ENCODE measurements at regions not wholly inside any gene's neighbourhood (a gene's known extent, or its start where the extent isn't known, plus 50 kb on each side); places are given as distances from the start of the nearest gene placed in this dataset.
"Not testable (repeated sequence)": the region's sequence is repeated elsewhere in the genome, so short reads cannot be mapped to it uniquely, and the experiment has no call there.

- DNase-seq (ENCODE audit: low spot score): no peak
Measured at GRCh38 chr3:82761858-82762257, 1000.4 kb upstream of the GBE1 start.

- no peak for DNase-seq (ENCODE audit: low spot score)
Measured at GRCh38 chr3:82745544-82745943, 984.1 kb upstream of the GBE1 start.

GRCh38 chr3:82743196-82743595, 981.8 kb upstream of the GBE1 start:
- DNase-seq (ENCODE audit: low spot score): no peak

DNA sequence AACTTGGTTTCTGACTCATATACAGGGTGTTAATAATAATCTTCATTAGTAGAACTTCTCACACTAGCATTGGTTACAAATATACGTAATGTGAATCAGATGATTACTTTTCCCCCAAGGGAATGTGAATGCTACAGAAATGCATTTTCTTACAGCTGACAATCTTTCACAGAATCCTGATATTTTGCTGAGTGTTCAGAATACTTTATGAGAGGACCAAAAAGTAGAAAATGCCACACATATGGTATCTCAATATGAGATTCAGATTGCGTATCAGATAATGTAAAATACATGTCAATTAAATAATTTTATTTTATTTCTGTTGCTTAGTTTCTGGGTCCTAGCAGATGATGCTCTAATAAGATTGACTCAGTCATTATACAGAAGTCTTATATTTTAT, 979.9 kb upstream of the GBE1 start:
- no peak for DNase-seq (ENCODE audit: low spot score)

DNA sequence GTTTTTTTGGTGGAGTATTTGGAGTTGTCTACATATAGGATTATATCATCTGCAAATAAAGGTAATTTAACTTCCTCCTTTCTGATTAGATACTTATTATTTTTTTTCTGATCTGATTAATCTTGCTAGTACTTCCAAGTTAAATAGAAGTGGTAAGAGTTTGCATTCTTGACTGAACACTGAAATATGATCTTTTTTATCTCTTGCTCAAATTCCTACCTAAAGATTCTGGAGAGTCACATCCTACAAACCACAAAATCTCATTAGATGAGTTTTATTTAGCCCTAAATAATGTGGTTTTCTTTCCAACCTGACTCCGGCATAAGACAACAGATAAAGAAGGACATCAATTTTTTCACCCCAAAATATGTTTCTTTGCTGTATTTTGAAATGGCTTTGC, 977.9 kb upstream of the GBE1 start:
- no peak for DNase-seq (ENCODE audit: low spot score)

- no peak for DNase-seq (ENCODE audit: low spot score)
Measured at GRCh38 chr3:82736696-82737277, 975.3 kb upstream of the GBE1 start.

- no peak for DNase-seq (ENCODE audit: low spot score)
Measured at GRCh38 chr3:82715091-82715856, 953.8 kb upstream of the GBE1 start.

DNA sequence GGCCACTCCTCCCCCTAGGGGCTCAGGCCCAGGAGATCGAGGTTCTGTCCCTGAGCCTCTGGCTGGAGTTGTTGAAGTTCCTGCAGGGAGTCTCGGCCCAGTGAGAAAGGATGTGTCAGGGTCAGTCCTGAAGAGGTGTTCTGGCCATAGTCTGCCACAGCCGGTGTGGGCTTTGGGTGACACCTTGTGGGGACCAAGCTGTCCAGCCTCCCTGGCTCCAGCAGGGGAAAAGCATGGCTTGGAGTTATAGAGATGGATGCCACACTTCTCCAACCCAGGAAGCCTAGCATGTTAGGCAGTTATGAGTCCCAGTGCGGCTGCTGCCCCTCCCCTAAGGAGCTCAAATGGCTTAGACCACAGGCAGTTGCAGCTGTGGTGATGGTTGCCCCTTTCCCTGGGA, 945.6 kb upstream of the GBE1 start:
- no peak for DNase-seq (ENCODE audit: low spot score)

- DNase-seq (ENCODE audit: low spot score): no peak
Measured at GRCh38 chr3:82685761-82686160, 924.3 kb upstream of the GBE1 start.

- no peak for DNase-seq (ENCODE audit: low spot score)
Measured at GRCh38 chr3:82676356-82677026, 915.0 kb upstream of the GBE1 start.

- DNase-seq (ENCODE audit: low spot score): no peak
Measured at GRCh38 chr3:82672966-82673365, 911.5 kb upstream of the GBE1 start.

GRCh38 chr3:82671466-82671865, 910.0 kb upstream of the GBE1 start:
- DNase-seq (ENCODE audit: low spot score): no peak

- DNase-seq (ENCODE audit: low spot score): no peak
Measured at GRCh38 chr3:82654708-82655107, 893.3 kb upstream of the GBE1 start.

DNA sequence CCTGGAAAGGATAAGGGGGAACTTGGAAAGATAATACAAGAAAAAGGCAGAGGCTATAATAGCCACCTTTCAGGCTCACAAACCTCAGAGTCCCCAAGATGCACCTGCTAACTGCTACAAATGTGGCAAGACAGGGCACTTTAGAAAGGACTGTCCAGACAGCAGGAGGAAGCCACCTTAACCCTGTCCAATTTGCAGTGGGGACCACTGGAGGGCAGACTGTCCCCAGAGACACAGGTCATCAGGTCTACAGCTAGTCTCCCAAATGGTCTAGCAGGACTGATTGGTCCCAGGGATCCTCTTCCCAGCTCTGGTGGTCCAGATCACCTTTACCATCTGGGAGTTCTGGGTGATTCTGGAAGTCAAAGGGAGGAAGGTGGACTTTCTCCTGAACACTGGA, 882.5 kb upstream of the GBE1 start:
- DNase-seq (ENCODE audit: low spot score): no peak

DNA sequence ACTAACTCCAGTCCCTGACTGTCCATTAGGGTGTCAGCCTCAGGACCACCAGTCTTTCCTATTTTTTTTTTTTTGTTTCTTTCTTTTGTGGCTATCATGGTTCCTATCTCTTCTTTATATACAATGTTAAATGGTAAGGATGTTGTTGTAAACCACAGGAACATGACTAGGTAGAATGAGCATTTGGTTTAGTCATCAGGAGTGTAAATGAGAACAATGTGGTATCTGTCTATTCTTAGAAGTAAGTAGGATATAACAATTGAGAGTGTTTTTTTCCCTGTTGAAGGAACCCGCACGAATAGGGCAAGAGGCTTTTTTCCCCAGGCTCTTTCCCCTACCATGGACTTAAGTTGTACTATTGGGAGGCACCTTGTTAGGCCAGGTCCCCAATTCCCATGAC, 880.3 kb upstream of the GBE1 start:
- peak; percentile 10 for DNase-seq (ENCODE audit: low spot score)

- DNase-seq (ENCODE audit: low spot score): no peak
Measured at GRCh38 chr3:82640254-82640653, 878.8 kb upstream of the GBE1 start.

GRCh38 chr3:82637574-82637973, 876.1 kb upstream of the GBE1 start:
- DNase-seq (ENCODE audit: low spot score): no peak

- DNase-seq (ENCODE audit: low spot score): no peak
Measured at GRCh38 chr3:82636177-82636576, 874.7 kb upstream of the GBE1 start.

GRCh38 chr3:82633319-82633718, 871.9 kb upstream of the GBE1 start:
- DNase-seq (ENCODE audit: low spot score): no peak

DNA sequence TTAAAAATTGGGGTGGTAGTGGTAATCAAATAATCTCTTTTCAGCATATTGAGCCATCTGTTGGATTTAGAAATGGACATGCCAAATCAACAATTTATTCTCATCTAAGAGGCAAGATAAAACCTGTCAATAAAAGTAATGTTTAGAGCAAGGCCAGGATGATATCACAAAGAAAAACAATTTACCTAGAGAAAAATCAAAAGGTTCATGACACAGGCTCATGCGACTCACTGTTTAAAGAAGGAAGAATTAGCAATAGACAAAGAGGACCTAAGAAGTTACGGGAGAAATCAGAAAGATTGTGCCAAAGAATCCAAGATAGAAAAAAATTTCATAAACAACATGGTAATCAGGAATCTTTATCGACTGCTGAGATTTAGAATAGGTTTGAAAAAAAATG, 868.5 kb upstream of the GBE1 start:
- no peak for DNase-seq (ENCODE audit: low spot score)

- no peak for DNase-seq (ENCODE audit: low spot score)
Measured at GRCh38 chr3:82628385-82629014, 867.1 kb upstream of the GBE1 start.

DNA sequence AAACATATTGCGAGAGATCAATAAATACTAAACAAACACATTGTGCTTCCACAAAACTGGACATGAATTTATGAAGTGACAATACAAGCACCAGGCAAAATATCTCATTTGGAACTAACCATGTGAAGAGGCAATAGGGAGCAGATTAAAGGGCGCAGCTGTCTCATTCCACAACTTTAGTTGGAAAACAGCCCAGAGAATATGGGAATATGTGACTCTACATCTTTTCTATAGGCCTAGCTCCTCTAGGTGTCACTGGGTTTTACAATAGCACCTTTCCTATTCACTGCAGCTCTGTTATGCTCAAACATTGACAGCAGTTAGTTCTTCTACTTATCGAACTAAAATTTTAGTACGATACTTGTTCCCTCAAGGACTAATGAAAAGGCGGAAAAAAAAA, 866.3 kb upstream of the GBE1 start:
- DNase-seq (ENCODE audit: low spot score): no peak

DNA sequence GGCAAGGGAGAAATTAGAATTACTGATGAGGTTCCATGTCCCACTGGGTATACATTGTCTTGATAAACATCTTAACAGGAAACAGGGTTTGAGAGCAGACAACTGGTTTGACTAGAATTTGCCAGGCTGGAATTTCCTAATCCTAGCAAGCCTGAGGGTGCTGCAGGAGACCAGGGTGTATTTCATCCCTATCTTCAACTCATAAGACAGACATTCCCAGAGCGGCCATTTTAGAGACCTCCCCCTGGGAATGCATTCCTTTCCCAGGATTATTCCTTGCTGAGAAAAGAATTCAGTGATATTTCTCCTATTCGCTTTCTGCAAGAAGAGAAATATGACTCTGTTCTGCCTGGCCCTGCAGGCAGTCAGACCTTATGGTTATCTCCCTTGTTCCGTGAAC, 859.3 kb upstream of the GBE1 start:
- not testable (repeated sequence) for DNase-seq (ENCODE audit: low spot score)

All from kidney tubule cell (primary cell).